Kidney (tissue), 13 donors: ENCODE measurements at regions not wholly inside any gene's neighbourhood (a gene's known extent, or its start where the extent isn't known, plus 50 kb on each side); places are given as distances from the start of the nearest gene placed in this dataset.

Experiments
- DNase-seq, 5 donors: peaks; one replicate each; pipeline ENCODE4 v3.0.0-alpha.2; 2013 to 2020
- FAIRE-seq: peaks from 2 replicates; lab custom pipeline; 2012; peaks lifted over from hg19 to GRCh38; lab: Jason Lieb, UNC
- H3K27ac ChIP-seq, 2 donors: one replicate each; pipeline ENCODE4 v1.7.0; 2013; ENCODE audit warnings: low read depth in 2 of 2, low read length in 2 of 2, inconsistent platforms in 1 of 2
- H3K27me3 ChIP-seq: one replicate; pipeline ENCODE4 v1.7.1; 2013; ENCODE audit warnings: low read length, inconsistent platforms; ENCODE audit not compliant: control insufficient read depth, insufficient read depth
- H3K36me3 ChIP-seq, 3 donors: one replicate each; pipeline versions ENCODE4 v1.7.0 to v1.7.1; 2013; ENCODE audit warnings: low read length in 3 of 3, control low read depth in 1 of 3, inconsistent platforms in 1 of 3; ENCODE audit not compliant: insufficient read depth in 3 of 3, control insufficient read depth in 2 of 3
- H3K4me1 ChIP-seq, 3 donors: one replicate each; pipeline versions ENCODE4 v1.7.0 to v1.7.1; 2013; ENCODE audit warnings: low read length in 3 of 3, inconsistent platforms in 1 of 3, low read depth in 1 of 3; ENCODE audit not compliant: control insufficient read depth in 2 of 3, insufficient read depth in 2 of 3
- H3K4me3 ChIP-seq, 3 donors: one replicate each; pipeline versions ENCODE4 v1.7.0 to v1.8.1; 2013; ENCODE audit warnings: low read length in 3 of 3, control low read depth in 1 of 3, inconsistent platforms in 1 of 3
- H3K9ac ChIP-seq, 3 donors: one replicate each; pipeline versions ENCODE4 v1.7.0 to v1.7.1; 2013; ENCODE audit warnings: low read length in 3 of 3, control low read depth in 1 of 3, inconsistent platforms in 1 of 3
- H3K9me3 ChIP-seq, 3 donors: one replicate each; pipeline versions ENCODE4 v1.7.0 to v1.7.1; 2013; ENCODE audit warnings: low read length in 3 of 3, control low read depth in 1 of 3, inconsistent platforms in 1 of 3; ENCODE audit not compliant: control insufficient read depth in 2 of 3, insufficient read depth in 1 of 3
- CTCF ChIP-seq: IDR thresholded peaks from 3 replicates; pipeline ENCODE4 v1.5.1; 2012; ENCODE audit warnings: mild to moderate bottlenecking, moderate library complexity, borderline replicate concordance; ENCODE audit not compliant: insufficient read depth; ENCODE audit errors: extremely low read depth
- intact Hi-C: fragments of 100-400 bp; cut with DNase I; formaldehyde crosslinking; loops from one replicate; pipeline ENCODE4 v1.11.1; 2022
- donor health status: control.
- donor health status: control.
- donor health status: control.
- donor health status: control.
- donor health status: control.
- donor health status: DM: yes; HTN: yes; CAD: no.
- donor health status: Normal renal cell carcinoma (clear cell type).

GRCh38 chr20:1827974-1828785 lies 67.0 kb upstream of the SIRPA start:
- peaks cover 0 to 2% (median 0%) of the 10 kb centered on the region in 3 donors for H3K9me3 ChIP-seq
- H3K9ac ChIP-seq, result no peak overlapping the region
- no peak overlapping the region for H3K27ac ChIP-seq
- TF ChIP-seq CTCF, result no peak
- H3K4me3 ChIP-seq, result no peak overlapping the region
- no peaks in the 10 kb centered on the region for H3K36me3 ChIP-seq
- FAIRE-seq (no peak), DNase-seq (no peak)
- intact Hi-C loops, result no loop called here
- no peaks in the 10 kb centered on the region for H3K4me1 ChIP-seq
- H3K27me3 ChIP-seq, result no peaks in the 10 kb centered on the region

DNA sequence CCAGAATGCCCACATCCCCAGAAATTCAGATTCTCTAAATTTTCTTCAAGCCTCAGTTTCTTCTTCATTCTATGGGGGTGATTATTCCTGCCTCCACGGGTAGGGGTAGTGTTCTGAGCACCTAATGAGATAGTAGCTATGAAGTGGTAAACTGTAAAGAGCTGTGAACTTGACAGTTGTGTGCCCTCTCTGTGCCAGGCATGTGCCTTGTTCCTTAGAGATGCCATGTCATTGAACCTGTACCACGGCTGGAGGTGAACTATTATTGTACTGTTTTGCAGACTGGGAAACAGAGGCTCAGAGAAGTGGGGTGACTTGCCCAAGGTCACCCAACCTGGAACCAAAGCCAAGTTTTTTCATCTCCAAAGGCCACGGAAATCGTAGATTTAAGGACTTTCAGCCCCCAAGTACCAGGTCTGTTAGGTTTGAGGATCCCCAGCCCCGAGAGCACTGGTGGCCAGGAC lies 67.7 kb upstream of the SIRPA start:
- no peak overlapping the region for H3K9ac ChIP-seq
- H3K4me1 ChIP-seq, result no peaks in the 10 kb centered on the region
- H3K27ac ChIP-seq, result no peak overlapping the region
- no peak overlapping the region for H3K4me3 ChIP-seq
- FAIRE-seq, result no peak
- DNase-seq, result no peak
- intact Hi-C loops, result no loop called here
- no peak for TF ChIP-seq CTCF
- no peaks in the 10 kb centered on the region for H3K27me3 ChIP-seq
- H3K36me3 ChIP-seq, result no peaks in the 10 kb centered on the region
- peaks cover 0 to 5% (median 0%) of the 10 kb centered on the region in 3 donors for H3K9me3 ChIP-seq

DNA sequence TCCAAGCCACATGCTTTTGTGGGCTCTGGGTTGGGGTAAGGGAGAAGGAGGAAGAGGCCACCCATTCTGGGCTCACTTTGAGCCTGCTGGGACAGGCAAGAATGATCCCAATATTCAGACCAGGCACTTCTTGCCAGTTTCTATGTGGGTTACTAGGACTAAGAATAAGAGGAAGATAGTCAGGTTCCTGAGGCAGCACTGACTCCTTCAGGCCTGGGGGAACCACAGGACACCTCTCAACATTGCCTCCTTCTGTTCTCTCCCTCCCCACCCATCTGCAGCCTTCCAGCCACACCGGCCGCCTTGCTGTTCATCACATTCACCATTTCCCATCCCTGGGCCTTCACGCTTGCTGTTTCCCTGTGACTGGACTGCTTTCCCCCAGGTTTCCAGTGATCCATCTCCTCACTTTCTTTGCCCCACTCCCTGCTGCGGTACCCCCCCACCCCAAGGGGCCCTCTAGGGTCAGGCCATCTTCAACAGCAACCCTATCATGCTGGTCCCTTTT lies 69.2 kb upstream of the SIRPA start:
- no peak for TF ChIP-seq CTCF
- H3K27ac ChIP-seq, result no peak overlapping the region

More for the DNA sequence above, 69.2 kb upstream of the SIRPA start:
- Histone ChIP-seq H3K4me1 (no peaks in the 10 kb centered on the region), H3K9me3 (peaks cover 0 to 5% (median 0%) of the 10 kb centered on the region in 3 donors), H3K27me3 (no peaks in the 10 kb centered on the region), H3K9ac (no peak overlapping the region), H3K4me3 (no peak overlapping the region), H3K36me3 (no peaks in the 10 kb centered on the region)
- DNase-seq (no peak), FAIRE-seq (no peak)
- intact Hi-C loops, result no loop called here
